Testis (tissue), 2 donors: ENCODE measurements at regions not wholly inside any gene's neighbourhood (a gene's known extent, or its start where the extent isn't known, plus 50 kb on each side); places are given as distances from the start of the nearest gene placed in this dataset.
"Not testable (repeated sequence)": the region's sequence is repeated elsewhere in the genome, so short reads cannot be mapped to it uniquely, and the experiment has no call there.

Experiments
- CTCF ChIP-seq, 3 experiments: fragments of 450-650 bp in 2 of 3; fragments of 200-600 bp in 1 of 3; sonication (generic) in 1 of 3; IDR thresholded peaks; one replicate each; pipeline ENCODE4 v1.5.1; 2016 to 2019; ENCODE audit warnings: antibody characterized with exemption in 3 of 3, mild to moderate bottlenecking in 2 of 3, moderate library complexity in 1 of 3
- POLR2A ChIP-seq: fragments of 450-650 bp; IDR thresholded peaks from one replicate; pipeline ENCODE4 v1.6.1; 2017; ENCODE audit warnings: antibody characterized with exemption, mild to moderate bottlenecking, moderate library complexity

GRCh38 chr2:87638872-87639271 lies 109.0 kb upstream of the PLGLB2 start:
- TF ChIP-seq CTCF (IDR thresholded peaks at IDR 0.05); POLR2A: not testable (repeated sequence)
